Amniotic epithelial cell (primary cell): ENCODE measurements at regions not wholly inside any gene's neighbourhood (a gene's known extent, or its start where the extent isn't known, plus 50 kb on each side); places are given as distances from the start of the nearest gene placed in this dataset.
"Not testable (repeated sequence)": the region's sequence is repeated elsewhere in the genome, so short reads cannot be mapped to it uniquely, and the experiment has no call there.

Experiments
- DNase-seq: peaks from one replicate; pipeline ENCODE4 v3.0.0-alpha.2; 2010; ENCODE audit warnings: low read depth

GRCh38 chr13:42484386-42484785 is 89.6 kb upstream of the TNFSF11 start:
- DNase-seq: no peak

- no peak for DNase-seq
These were observed 88.7 kb upstream of the TNFSF11 start for GRCh38 chr13:42485272-42485671.

- DNase-seq: peak; percentile 97
These were observed 87.2 kb upstream of the TNFSF11 start for GRCh38 chr13:42486711-42487198.

- DNase-seq: no peak
These were observed 86.7 kb upstream of the TNFSF11 start for GRCh38 chr13:42487221-42487620.

- DNase-seq: no peak
These were observed 83.3 kb upstream of the TNFSF11 start for GRCh38 chr13:42490676-42491075.

- DNase-seq: peak; percentile 16
These were observed 81.5 kb upstream of the TNFSF11 start for GRCh38 chr13:42492372-42492920.

- peak; percentile 36 for DNase-seq
These were observed 79.8 kb upstream of the TNFSF11 start for GRCh38 chr13:42494157-42494556.

- DNase-seq: peak; percentile 51
These were observed 78.7 kb upstream of the TNFSF11 start for GRCh38 chr13:42495255-42495654.

GRCh38 chr13:42495751-42496150 is 78.2 kb upstream of the TNFSF11 start:
- DNase-seq: no peak

GRCh38 chr13:42496926-42497554 is 76.9 kb upstream of the TNFSF11 start:
- DNase-seq: not testable (repeated sequence)

- peak; percentile 87 for DNase-seq
These were observed 76.2 kb upstream of the TNFSF11 start for GRCh38 chr13:42497798-42498197.

- no peak for DNase-seq
These were observed 75.4 kb upstream of the TNFSF11 start for GRCh38 chr13:42498521-42498920.
